ENCODE measurements at regions not wholly inside any gene's neighbourhood (a gene's known extent, or its start where the extent isn't known, plus 50 kb on each side); places are given as distances from the start of the nearest gene placed in this dataset.

DNA sequence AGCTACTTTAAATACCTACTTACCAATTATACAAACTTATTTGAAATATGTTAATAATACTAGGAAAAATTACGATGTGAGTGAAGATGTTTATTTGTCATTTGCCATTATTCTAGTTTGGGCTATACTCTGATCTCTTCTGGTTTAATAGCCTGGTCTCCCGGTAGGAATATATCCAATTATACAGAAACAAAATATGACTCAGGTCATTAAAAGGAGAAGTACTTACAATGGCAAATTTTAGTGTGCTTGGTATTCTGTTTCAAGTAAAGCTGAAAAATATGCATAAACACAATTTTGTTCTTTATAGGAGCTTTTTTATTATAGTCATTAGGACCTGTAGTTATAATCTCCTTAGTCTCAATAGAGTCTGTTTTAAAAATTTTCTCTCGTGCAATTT is 176.8 kb downstream of the SLCO4C1 start:
- TF ChIP-seq, protein P1, sequence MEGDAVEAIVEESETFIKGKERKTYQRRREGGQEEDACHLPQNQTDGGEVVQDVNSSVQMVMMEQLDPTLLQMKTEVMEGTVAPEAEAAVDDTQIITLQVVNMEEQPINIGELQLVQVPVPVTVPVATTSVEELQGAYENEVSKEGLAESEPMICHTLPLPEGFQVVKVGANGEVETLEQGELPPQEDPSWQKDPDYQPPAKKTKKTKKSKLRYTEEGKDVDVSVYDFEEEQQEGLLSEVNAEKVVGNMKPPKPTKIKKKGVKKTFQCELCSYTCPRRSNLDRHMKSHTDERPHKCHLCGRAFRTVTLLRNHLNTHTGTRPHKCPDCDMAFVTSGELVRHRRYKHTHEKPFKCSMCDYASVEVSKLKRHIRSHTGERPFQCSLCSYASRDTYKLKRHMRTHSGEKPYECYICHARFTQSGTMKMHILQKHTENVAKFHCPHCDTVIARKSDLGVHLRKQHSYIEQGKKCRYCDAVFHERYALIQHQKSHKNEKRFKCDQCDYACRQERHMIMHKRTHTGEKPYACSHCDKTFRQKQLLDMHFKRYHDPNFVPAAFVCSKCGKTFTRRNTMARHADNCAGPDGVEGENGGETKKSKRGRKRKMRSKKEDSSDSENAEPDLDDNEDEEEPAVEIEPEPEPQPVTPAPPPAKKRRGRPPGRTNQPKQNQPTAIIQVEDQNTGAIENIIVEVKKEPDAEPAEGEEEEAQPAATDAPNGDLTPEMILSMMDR (conservative IDR thresholded peaks at IDR 0.05; ENCODE audit: low read depth, low read length): no peak
- no peak for TF ChIP-seq EZH2 (IDR thresholded peaks at IDR 0.05; ENCODE audit: borderline replicate concordance, low read depth, low read length, poor library complexity, severe bottlenecking)

Data from A673 (cell line).